ENCODE measurements at regions not wholly inside any gene's neighbourhood (a gene's known extent, or its start where the extent isn't known, plus 50 kb on each side); places are given as distances from the start of the nearest gene placed in this dataset.
A peak's percentile ranks its signal among the peaks of the same experiment; 100 is the strongest.

DNA sequence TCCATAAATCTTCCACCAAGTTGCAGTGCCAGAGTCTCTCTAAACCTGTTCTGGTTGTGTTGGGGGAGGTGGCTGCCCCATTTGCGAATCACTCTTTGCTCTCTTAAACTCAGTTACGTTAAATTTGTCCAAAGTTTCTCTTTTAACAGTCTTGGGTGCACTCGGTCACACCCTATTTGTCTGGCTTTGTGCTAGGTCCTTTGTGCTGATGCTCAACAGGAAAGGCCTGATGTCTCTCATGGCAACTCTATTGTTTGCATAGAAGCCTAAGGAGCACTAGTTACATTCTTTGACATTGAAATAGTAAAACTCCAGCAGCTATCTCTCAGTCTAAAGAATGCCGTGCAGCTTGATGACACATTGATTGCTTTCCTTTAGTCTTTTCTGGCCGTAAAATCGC, 105.1 kb downstream of the TRMT11 start:
- H3K36me3 ChIP-seq (ENCODE audit: insufficient read depth, low read length): no peaks in the 10 kb centered on the region
- H3K9ac ChIP-seq (ENCODE audit: insufficient read length): no peak overlapping the region
- H3K27ac ChIP-seq: no peak overlapping the region
- H3K4me3 ChIP-seq: no peak overlapping the region
- DNase-seq (ENCODE audit: low read depth, low spot score): no peak
- TF ChIP-seq POLR2AphosphoS5 (IDR thresholded peaks at IDR 0.05; ENCODE audit: borderline replicate concordance, low read depth, low read length): no peak
- TF ChIP-seq FOXP2 (optimal IDR thresholded peaks at IDR 0.05; ENCODE audit: control extremely low read depth, extremely low read length, insufficient read depth): no peak
- no peak for TF ChIP-seq EZH2 (IDR thresholded peaks at IDR 0.05)
- no peaks in the 10 kb centered on the region for H3K9me3 ChIP-seq (ENCODE audit: low read depth, low read length)

DNA sequence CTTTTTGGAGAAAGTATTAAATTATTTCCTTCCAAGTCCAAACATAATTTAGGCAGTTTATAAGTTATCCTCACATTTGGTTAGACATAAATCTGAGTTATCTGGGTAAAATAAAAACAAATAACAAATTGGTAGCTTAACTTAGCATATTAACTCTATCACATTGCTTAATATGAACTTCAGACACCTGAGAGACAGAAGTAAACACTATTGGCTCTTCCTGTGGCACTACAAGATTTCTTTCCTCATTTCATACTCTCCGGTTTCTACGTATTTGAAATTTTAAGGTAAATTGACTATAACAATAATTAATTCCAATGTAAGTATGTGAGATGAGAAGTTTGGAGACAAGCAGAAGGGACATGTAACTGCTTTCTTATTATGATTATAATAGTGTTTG, 106.8 kb downstream of the TRMT11 start:
- DNase-seq (ENCODE audit: low read depth, low spot score): no peak
- Histone ChIP-seq H3K27ac (no peak overlapping the region), H3K4me3 (no peak overlapping the region), H3K36me3 (ENCODE audit: insufficient read depth, low read length) (no peaks in the 10 kb centered on the region), H3K9me3 (ENCODE audit: low read depth, low read length) (no peaks in the 10 kb centered on the region), H3K9ac (ENCODE audit: insufficient read length) (no peak overlapping the region)
- TF ChIP-seq POLR2AphosphoS5 (IDR thresholded peaks at IDR 0.05; ENCODE audit: borderline replicate concordance, low read depth, low read length): no peak
- TF ChIP-seq FOXP2 (optimal IDR thresholded peaks at IDR 0.05; ENCODE audit: control extremely low read depth, extremely low read length, insufficient read depth): no peak
- no peak for TF ChIP-seq EZH2 (IDR thresholded peaks at IDR 0.05)

DNA sequence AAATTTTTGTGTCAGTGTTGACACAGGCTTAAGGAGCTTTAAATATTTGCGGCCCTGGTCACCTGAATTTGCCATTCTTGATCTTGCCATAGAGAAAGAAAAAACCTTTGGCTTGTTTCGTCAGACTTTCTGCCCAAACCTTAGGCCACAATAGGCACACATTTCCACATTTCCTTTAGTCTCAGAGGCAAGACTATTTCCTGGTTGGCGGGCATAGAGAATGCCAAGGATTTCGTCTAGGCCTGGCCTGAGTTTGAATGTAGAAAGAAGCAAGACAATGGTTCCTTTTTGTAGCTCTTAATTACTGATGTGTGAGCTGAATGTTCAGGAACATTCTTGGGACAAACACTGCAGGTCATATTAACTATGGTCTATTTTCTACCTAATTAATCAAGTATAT, 108.1 kb downstream of the TRMT11 start:
- no peak overlapping the region for H3K27ac ChIP-seq
- H3K9ac ChIP-seq (ENCODE audit: insufficient read length): no peak overlapping the region
- H3K36me3 ChIP-seq (ENCODE audit: insufficient read depth, low read length): no peaks in the 10 kb centered on the region
- no peak overlapping the region for H3K4me3 ChIP-seq
- no peak for DNase-seq (ENCODE audit: low read depth, low spot score)
- no peaks in the 10 kb centered on the region for H3K9me3 ChIP-seq (ENCODE audit: low read depth, low read length)
- TF ChIP-seq FOXP2 (optimal IDR thresholded peaks at IDR 0.05; ENCODE audit: control extremely low read depth, extremely low read length, insufficient read depth) (no peak), EZH2 (IDR thresholded peaks at IDR 0.05) (no peak), POLR2AphosphoS5 (IDR thresholded peaks at IDR 0.05; ENCODE audit: borderline replicate concordance, low read depth, low read length) (no peak)

DNA sequence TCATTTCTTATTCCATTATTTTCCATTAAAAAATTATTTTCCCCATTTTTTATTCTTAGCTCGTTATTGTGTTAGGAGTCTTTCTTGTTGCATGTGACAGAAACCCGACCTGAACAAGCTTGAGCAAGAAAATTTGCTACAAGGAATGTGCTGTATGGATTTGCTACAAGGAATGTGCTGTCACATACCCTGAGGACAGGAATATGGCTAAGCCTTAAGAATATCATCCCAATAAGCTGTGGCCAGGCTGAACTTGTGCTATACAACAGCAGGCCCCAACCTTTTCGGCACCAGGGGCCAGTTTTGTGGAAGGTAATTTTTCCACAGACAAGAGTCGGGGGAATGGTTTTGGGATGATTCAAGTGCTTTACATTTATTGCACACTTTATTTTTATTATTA, 114.0 kb downstream of the TRMT11 start:
- H3K4me3 ChIP-seq: no peak overlapping the region
- H3K36me3 ChIP-seq (ENCODE audit: insufficient read depth, low read length): no peaks in the 10 kb centered on the region
- no peak overlapping the region for H3K9ac ChIP-seq (ENCODE audit: insufficient read length)
- TF ChIP-seq EZH2 (IDR thresholded peaks at IDR 0.05) (no peak), FOXP2 (optimal IDR thresholded peaks at IDR 0.05; ENCODE audit: control extremely low read depth, extremely low read length, insufficient read depth) (no peak), POLR2AphosphoS5 (IDR thresholded peaks at IDR 0.05; ENCODE audit: borderline replicate concordance, low read depth, low read length) (no peak)
- DNase-seq (ENCODE audit: low read depth, low spot score): no peak
- no peak overlapping the region for H3K27ac ChIP-seq
- H3K9me3 ChIP-seq (ENCODE audit: low read depth, low read length): no peaks in the 10 kb centered on the region

DNA sequence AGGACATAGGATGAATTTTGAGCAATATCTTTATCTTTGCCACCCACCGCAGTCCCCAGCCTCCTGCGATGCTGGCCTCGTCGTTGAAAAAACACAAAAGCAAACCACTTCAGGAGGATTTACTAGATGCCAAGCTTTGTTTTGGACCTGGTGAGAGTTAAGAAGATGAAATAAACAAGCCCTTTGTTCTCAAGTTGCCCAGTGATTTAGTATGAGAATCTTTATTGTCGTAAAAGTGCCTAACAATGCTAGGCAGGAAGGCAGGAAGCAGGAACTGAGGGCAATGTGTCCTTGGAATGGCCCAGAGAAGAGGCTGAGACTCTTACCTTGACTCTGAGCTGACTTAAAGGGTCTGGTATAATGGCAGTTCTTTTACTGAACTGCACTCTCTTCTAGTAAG, 116.0 kb downstream of the TRMT11 start:
- Histone ChIP-seq H3K9ac (ENCODE audit: insufficient read length) (no peak overlapping the region), H3K27ac (0 out of 2 replicates have a peak overlapping the region, but pooled peaks have one; percentile 2), H3K36me3 (ENCODE audit: insufficient read depth, low read length) (no peaks in the 10 kb centered on the region), H3K9me3 (ENCODE audit: low read depth, low read length) (no peaks in the 10 kb centered on the region), H3K4me3 (no peak overlapping the region)
- TF ChIP-seq FOXP2 (optimal IDR thresholded peaks at IDR 0.05; ENCODE audit: control extremely low read depth, extremely low read length, insufficient read depth) (no peak), POLR2AphosphoS5 (IDR thresholded peaks at IDR 0.05; ENCODE audit: borderline replicate concordance, low read depth, low read length) (no peak), EZH2 (IDR thresholded peaks at IDR 0.05) (no peak)
- no peak for DNase-seq (ENCODE audit: low read depth, low spot score)

DNA sequence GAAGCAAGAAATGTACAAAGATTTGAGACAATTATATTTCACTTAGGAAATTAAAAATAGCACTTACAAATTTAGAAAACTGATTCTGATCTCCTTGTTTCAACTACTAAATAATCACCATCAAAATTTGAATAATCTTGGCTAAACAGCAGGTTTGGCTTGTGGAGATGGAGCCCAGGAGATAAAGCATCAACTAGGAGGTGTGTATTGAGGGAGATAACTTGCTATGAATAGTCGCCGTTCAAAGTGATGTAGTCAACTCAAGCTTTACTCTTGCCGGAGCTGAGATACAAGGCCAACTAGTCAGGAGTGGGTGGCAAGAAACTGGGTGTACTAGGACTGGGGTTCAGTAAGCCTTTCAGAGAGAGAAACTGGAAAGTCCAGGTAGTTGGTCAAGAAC, 117.7 kb downstream of the TRMT11 start:
- DNase-seq (ENCODE audit: low read depth, low spot score): no peak
- H3K27ac ChIP-seq: no peak overlapping the region
- no peak overlapping the region for H3K4me3 ChIP-seq
- no peaks in the 10 kb centered on the region for H3K36me3 ChIP-seq (ENCODE audit: insufficient read depth, low read length)
- no peak overlapping the region for H3K9ac ChIP-seq (ENCODE audit: insufficient read length)
- no peaks in the 10 kb centered on the region for H3K9me3 ChIP-seq (ENCODE audit: low read depth, low read length)
- TF ChIP-seq FOXP2 (optimal IDR thresholded peaks at IDR 0.05; ENCODE audit: control extremely low read depth, extremely low read length, insufficient read depth): no peak
- TF ChIP-seq EZH2 (IDR thresholded peaks at IDR 0.05): no peak
- no peak for TF ChIP-seq POLR2AphosphoS5 (IDR thresholded peaks at IDR 0.05; ENCODE audit: borderline replicate concordance, low read depth, low read length)

DNA sequence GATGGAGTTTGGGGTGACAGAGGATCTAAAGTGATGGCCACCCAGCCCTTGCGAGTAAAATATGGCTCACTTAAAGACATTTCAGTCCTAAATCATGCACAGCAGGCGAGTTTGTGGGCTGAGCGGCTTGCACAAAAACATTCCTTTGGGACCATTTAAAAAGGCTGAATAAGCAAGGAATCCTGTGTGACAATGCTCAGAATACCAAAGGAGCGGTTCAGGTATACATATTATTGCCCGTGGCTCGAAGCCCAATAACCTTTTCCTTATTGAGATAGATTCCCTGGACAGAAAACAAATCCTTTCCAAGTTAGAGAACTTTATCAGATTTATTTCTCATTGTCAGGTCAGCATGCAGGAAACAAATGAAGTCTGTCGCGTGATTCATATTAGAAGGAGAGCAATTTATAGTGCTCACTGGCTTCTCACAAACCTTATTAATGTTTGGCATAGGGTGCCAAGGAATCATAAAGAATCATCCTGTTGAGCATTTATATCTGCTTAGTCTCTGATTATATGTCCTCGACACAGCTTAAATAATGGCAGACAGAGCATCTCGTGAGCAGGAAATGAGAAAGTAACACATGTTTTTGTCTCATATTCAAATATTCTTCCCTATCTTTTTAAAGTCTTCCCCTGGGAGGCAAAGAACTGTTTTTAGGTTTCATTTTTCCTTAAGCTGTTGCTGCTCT, 121.3 kb downstream of the TRMT11 start:
- H3K27ac ChIP-seq: peak overlapping the region; percentile 66

DNA sequence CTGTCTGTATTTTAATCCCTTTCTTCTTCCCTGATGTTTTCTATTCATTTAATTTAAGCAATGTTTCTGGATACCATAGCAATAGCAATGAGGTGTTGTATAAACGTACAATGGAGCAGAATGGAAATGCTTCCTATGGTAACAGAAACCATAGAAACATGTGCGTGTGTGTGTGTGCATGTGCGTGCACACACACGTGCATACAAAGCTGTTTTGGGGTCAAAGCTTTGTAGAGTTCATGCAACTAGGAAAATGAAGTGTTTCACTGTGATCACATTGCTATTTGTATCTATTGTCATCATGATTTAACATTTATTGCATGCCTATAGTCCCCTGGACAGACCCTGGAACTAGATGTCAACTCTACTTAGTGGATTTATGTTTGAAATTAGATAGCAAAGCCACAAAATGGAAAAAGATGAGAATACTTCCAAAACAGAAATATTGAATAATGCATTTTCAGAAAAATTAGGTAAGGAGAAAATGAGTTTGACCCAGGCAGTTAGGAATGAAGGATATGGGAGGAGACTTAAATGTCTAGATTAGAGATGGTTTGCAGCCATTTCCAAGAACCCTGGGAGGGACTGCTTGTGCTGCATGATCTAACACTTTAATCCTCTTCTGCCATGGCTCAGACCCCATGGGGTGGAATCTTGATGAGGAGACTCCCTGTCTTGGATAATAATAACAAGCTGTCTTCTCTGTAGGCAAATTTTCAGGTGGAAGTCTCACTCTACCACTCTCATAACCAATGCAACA, 124.4 kb downstream of the TRMT11 start:
- H3K9ac ChIP-seq (ENCODE audit: insufficient read length): no peak overlapping the region
- no peaks in the 10 kb centered on the region for H3K36me3 ChIP-seq (ENCODE audit: insufficient read depth, low read length)
- TF ChIP-seq FOXP2 (optimal IDR thresholded peaks at IDR 0.05; ENCODE audit: control extremely low read depth, extremely low read length, insufficient read depth): no peak
- TF ChIP-seq EZH2 (IDR thresholded peaks at IDR 0.05): no peak
- no peak for TF ChIP-seq POLR2AphosphoS5 (IDR thresholded peaks at IDR 0.05; ENCODE audit: borderline replicate concordance, low read depth, low read length)
- H3K9me3 ChIP-seq (ENCODE audit: low read depth, low read length): no peaks in the 10 kb centered on the region
- no peak for DNase-seq (ENCODE audit: low read depth, low spot score)
- no peak overlapping the region for H3K27ac ChIP-seq
- H3K4me3 ChIP-seq: no peak overlapping the region

More for the DNA sequence above, 121.3 kb downstream of the TRMT11 start:
- no peak for TF ChIP-seq EZH2 (IDR thresholded peaks at IDR 0.05)
- TF ChIP-seq FOXP2 (optimal IDR thresholded peaks at IDR 0.05; ENCODE audit: control extremely low read depth, extremely low read length, insufficient read depth): no peak
- no peak for TF ChIP-seq POLR2AphosphoS5 (IDR thresholded peaks at IDR 0.05; ENCODE audit: borderline replicate concordance, low read depth, low read length)
- H3K9ac ChIP-seq (ENCODE audit: insufficient read length): no peak overlapping the region
- no peak for DNase-seq (ENCODE audit: low read depth, low spot score)
- H3K4me3 ChIP-seq: peak overlapping the region; percentile 47
- H3K36me3 ChIP-seq (ENCODE audit: insufficient read depth, low read length): no peaks in the 10 kb centered on the region
- no peaks in the 10 kb centered on the region for H3K9me3 ChIP-seq (ENCODE audit: low read depth, low read length)
